Right lobe of liver (tissue), 4 donors: ENCODE measurements at regions not wholly inside any gene's neighbourhood (a gene's known extent, or its start where the extent isn't known, plus 50 kb on each side); places are given as distances from the start of the nearest gene placed in this dataset.

Experiments used
- CTCF ChIP-seq, 4 donors: fragments of 200-600 bp in 3 of 4; fragments of 450-650 bp in 1 of 4; IDR thresholded peaks; one replicate each; pipeline versions ENCODE4 v1.5.1 to v1.8.0; 2016 to 2022; ENCODE audit warnings: antibody characterized with exemption in 4 of 4, mild to moderate bottlenecking in 2 of 4
- POLR2A ChIP-seq: fragments of 450-650 bp; IDR thresholded peaks from one replicate; pipeline ENCODE4 v1.6.1; 2017; ENCODE audit warnings: antibody characterized with exemption, mild to moderate bottlenecking
- donor health status: DM: no; HTN: no; CAD: no.
- donor health status: DM: no; HTN: no; CAD: no.
- donor health status: DM: no; HTN: yes; CAD: no.

- no peak for TF ChIP-seq POLR2A
- TF ChIP-seq CTCF (IDR thresholded peaks at IDR 0.05) = no peak
Observed at GRCh38 chr18:27378431-27379095, 193.5 kb upstream of the CHST9 start.
